Skin epidermis (tissue), 12 donors: ENCODE measurements at regions not wholly inside any gene's neighbourhood (a gene's known extent, or its start where the extent isn't known, plus 50 kb on each side); places are given as distances from the start of the nearest gene placed in this dataset.

Source experiments
- H3K27ac ChIP-seq, 21 experiments: fragments of 200-600 bp; sonication (generic) in 11 of 21; one replicate each; pipeline ENCODE4 v1.5.0; 2020; ENCODE audit warnings: mild to moderate bottlenecking in 3 of 21, inconsistent platforms in 2 of 21, moderate library complexity in 2 of 21
- H3K4me3 ChIP-seq, 7 experiments: fragments of 200-600 bp; sonication (generic) in 2 of 7; one replicate each; pipeline ENCODE4 v1.5.0; 2020; ENCODE audit warnings: inconsistent platforms in 2 of 7, mild to moderate bottlenecking in 2 of 7, moderate library complexity in 1 of 7

DNA sequence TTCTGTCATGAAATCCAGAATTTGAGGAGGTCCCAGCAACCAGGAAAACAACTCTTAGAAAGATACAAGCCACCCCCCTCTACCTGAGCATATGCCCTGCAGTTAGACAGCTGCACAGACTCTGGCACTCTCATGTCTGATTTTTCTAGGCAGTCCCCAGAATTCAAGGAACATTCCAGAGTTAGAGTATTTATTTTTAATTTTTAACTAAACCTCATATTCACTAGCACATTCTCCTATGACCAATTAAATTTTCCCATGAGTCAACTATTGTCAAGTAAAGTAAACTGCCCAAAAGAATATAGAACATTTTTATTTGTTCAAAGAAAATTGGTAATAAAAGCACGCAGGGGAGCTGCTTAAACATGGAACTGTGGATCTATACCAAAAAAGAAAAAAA, 490.5 kb upstream of the SEMA6A start:
- Histone ChIP-seq H3K4me3 (no peak overlapping the region), H3K27ac (no peak overlapping the region)

DNA sequence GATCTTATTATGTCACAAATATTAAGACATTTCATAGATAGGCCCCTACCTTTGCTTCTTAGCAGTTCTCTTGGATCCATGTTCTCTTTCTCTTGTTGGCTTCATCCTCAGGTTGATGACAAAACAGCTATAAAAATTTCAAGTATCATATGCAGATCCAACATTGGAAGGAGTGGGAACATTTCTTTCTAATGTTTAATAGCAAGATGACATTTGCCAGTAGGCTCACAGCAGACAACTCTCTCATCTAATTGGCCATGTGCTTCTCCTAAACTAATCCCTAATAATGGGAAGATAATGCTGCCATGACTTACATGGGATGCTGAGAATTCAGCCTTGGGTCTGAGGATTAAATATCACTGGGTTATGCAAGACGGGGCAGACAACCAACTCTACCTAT, 485.5 kb upstream of the SEMA6A start:
- no peak overlapping the region for H3K4me3 ChIP-seq
- no peak overlapping the region for H3K27ac ChIP-seq

DNA sequence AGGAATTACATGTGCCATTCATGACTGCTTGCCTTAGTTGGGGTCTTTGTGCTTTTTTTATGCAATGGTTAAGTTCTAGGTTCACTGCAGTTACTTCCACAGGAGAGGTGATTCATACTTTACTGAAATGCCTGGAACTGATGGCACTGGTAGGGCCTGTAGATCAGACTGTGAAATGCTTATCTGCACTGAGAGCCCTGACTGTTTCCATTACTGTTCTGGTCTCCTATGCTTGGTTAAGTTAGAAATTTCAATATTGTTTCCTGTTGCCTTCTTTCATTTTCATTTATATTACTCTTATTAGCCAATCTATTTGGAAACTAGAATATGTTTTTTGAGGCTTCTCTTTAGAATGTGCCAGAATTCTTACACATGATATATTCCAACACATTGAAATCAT, 484.1 kb upstream of the SEMA6A start:
- H3K4me3 ChIP-seq, result no peak overlapping the region
- no peak overlapping the region for H3K27ac ChIP-seq

DNA sequence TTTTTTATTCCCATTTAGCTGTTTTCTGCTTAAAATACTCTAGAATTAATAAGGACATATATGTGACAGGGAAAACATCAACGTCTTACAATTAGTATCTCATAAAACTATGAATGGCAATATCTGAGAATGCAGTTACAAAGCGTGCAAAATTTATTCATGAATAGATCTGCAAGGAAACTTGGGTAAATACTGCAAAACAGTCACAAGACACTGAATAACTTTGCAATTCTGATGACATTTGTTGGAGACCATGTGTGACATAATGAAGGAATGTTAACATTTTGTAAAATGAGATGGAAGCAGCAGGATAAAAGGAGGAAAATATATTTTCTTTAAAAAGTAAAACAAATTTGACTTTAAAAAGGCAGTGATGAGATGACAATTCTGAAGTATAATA, 480.9 kb upstream of the SEMA6A start:
- H3K4me3 ChIP-seq, result no peak overlapping the region
- no peak overlapping the region for H3K27ac ChIP-seq

DNA sequence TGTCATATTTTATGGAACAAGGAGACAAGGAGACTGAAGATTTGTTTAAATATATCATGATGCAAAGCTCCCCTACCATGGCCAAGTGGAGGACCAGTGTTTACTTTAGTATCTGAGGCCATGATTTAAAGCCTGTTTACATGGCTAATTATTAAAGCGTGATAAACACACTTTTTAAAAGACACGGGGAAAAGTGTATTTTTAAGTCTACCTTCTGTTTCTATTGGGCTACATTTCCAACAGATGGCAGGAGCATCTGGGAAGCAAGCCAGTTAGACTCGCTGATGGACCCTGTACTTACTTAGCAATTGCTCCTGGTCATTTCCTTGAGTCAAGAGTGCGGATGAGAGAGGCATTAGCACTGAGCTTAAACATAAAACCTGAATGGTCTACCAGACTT, 480.3 kb upstream of the SEMA6A start:
- Histone ChIP-seq H3K4me3 (no peak overlapping the region), H3K27ac (no peak overlapping the region)

DNA sequence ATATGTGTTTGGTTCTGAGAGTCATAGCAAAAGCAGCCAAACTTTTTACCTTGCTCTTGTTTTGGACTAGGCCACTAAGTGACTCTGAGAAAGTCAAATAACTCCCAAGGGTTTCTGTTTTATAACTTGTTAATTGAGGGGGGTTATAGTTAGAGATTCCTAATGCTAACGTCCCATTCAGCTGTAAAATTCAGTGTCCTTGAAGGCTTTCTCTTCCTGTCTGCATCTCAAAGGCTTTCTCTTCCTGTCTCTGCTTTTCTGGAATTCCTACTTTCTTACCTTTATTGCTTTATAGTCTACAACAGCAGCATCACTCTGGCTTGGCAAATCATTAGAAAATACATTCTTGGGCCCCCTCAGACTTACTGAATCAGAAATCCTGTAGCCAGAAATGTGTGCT, 479.5 kb upstream of the SEMA6A start:
- H3K4me3 ChIP-seq, result no peak overlapping the region
- no peak overlapping the region for H3K27ac ChIP-seq

DNA sequence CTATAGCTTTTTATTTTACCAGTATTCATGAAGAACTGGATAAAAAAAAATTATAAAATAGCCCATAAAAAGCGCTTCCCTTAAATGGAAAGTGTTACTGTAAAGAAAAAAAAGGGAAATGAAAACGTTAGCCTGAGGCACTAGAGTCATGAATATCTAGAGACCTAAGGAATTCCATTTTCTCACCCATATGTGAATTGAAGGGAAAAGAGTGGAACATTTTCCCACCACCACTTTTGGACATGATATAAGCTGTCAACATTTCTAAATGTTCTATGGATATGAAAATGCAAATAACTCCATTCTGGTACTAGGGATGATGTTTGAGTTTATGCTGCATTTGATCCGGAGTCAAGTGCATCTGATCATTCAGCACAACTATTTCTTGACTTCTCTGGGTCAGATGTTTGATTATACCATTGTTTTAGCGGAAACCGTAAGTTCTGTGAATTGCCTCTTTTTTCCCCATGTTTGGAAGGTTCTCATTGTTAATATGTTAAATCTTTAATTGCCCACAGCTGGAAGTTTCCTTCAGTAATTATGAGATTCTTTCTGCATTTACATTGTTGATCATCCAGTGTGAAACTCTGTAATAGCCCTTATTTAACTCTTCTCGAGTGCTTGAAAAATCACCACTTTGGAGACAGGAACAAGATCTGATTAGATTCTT, 467.4 kb upstream of the SEMA6A start:
- Histone ChIP-seq H3K4me3 (no peak overlapping the region), H3K27ac (no peak overlapping the region)

DNA sequence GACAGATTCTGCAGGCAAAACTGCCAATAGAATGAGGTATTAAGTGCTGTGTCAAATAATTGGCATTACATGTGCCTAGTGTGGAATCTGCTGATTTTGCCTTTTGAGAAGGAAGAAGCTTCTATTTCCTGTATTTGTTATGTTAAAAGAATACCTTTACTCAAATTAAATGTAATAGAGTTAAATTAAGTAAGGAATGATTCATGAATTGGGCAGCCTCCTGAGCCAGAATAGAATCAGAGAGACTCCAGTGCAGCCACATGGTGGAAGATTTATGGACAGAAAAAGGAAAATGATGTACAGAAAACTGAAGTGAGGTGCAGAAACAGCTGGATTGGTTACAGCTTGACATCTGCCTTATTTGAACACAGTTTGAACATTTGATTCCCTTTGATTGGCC, 464.4 kb upstream of the SEMA6A start:
- Histone ChIP-seq H3K27ac (no peak overlapping the region), H3K4me3 (no peak overlapping the region)

DNA sequence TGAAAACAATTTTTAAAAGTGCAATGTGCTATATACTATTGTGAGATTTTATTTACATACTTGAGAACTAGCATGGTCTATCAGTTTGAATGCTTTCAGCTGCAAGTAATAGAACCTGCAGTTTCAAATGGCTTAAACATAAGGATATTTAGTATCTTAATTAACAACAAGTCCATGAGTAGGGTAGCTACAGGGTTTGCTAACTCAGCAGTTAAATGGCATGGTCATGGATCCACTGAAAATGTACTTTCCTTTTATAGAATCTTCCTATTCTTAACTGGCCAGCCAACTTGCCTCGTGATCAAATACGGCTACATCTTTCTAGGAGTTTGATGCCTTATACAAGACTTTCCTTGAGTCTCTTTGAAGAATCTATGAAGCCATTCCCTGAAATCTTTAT, 452.8 kb upstream of the SEMA6A start:
- Histone ChIP-seq H3K4me3 (no peak overlapping the region), H3K27ac (no peak overlapping the region)

DNA sequence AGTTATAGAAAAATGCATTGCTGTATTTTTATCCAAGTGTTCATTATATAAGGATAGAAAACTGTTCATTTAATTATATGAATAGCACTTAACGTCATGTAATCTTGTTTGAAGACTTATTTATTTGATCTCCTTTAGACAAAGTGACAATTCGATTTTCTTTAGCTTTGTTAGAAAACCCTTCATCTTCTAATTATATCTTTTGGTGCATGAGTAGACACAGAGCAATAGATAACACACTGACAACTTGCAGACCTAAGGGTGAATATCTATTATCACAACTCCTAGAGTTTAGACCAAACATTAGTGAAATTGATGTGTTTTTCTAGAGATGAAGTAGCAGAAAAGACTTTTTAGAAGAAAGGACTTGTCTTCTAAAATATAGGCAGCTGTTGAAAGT, 446.4 kb upstream of the SEMA6A start:
- H3K27ac ChIP-seq, result no peak overlapping the region
- no peak overlapping the region for H3K4me3 ChIP-seq

DNA sequence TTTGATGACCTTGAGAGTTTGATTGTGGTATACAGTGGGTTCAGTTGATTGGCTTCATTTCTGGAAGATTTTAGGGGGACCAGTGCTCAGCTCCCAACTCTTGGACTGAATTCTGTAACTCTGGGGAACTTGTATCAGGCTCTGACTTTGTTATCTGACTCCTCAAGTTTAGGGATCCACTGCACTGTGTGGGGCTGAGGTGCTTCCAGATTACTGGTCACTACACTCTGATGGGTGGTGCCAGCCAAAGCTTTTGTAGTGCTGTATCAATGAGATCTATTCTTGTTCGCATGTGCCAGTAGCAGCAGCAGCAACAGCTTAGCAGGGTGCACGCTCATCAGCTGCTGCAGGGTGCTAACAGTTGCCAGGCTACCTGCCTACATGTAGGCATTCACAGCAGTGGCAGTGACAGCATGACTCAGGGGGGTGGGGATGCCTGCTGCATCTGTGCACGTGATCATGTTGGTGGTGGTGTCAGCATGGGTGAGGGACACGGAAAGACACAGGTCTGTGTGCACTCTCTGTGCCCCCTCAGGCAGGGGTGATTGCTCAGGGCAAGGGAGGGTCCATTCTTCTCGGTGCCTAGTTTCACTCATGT, 438.8 kb upstream of the SEMA6A start:
- H3K27ac ChIP-seq, result no peak overlapping the region
- H3K4me3 ChIP-seq, result no peak overlapping the region

DNA sequence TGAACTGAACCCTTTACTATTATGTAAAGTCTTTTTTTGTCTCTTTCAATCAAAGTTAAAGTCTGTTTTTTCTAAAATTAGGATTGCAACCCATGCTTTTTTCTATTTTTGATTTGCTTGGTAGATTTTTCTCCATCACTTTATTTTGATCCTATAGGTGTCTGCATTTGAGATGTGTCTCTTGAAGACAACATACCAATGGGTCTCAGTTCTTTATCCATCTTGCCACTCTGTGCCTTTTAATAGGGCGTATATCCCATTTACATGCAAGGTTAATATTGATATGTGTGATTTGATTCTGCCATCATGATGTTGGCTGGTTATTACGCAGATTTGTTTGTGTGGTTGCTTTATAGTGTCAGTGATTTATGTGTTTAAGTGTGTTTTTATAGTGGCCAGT, 436.0 kb upstream of the SEMA6A start:
- H3K27ac ChIP-seq, result no peak overlapping the region
- H3K4me3 ChIP-seq, result no peak overlapping the region

DNA sequence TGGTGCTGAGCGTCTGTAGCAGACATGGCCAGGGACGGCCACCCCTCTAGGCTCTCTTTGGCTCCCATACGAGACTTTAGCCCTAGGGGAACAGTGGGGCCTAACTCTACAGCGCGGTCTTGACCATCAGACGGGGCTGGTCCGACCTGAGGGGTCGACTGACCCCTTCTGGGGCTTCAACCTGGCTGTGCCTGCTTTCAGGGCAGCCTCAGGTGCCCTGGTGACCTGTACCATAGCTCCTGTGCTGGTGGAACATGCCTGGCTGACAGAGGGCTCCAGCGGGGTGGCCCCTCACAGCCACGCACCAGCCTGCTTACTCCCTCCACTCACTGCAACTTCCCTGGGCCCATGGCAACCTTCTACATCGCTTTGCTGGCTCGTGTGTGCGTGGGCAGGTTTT, 423.4 kb upstream of the SEMA6A start:
- H3K4me3 ChIP-seq, result no peak overlapping the region
- no peak overlapping the region for H3K27ac ChIP-seq

DNA sequence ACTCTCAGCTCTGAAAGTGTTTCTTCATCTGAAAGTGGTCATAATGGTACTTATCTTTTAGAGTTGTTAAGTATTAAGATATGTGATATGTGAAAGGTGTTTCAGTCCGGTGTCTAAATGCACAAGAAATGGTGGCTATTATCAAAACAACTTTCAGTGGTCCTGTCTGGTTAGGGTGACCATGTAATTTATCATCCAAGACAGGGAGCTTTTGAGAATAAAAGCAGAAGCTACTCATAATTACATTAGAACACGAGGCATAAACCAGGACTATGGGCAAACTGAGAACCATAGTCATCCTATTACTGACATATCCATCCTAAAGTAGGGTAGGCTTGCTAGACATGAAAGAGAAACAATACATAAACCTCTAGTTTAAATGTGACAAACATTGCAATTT, 418.1 kb upstream of the SEMA6A start:
- Histone ChIP-seq H3K27ac (no peak overlapping the region), H3K4me3 (no peak overlapping the region)

DNA sequence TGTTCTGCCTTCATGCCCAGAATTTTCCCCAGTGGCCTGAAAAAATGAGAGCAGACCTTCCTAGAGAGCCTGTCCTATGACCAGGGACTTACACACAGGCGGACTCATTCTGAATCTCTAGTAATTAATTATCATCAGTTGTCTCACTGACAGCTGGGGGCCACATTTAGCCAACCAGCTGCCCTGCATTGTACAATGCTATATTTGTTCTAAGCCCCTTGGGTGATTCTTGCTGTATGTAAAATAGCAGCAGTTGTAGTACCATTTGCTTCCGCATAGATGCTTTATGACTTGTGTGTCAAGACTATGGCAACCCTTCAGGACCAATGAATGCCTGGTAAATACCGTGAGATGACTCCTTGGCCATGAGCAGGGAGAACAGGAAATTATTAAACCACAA, 415.4 kb upstream of the SEMA6A start:
- no peak overlapping the region for H3K27ac ChIP-seq

DNA sequence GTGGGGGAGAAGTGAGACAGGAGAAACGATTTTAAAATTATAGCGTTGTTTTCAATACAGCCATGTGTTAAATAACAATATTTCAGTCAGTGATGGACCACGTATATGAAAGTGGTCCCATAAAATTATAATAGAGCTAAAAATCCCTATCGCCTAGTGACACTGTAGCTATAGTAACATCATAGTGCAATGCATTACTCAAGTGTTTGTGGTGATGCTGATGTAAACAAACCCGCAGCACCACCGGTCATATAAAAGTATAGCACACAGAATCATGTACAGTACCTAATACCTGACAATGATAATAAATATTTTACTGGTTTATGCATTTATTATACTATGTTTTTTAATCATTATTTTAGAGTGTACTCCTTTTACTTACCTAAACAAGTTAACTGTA, 407.4 kb upstream of the SEMA6A start:
- Histone ChIP-seq H3K4me3 (no peak overlapping the region), H3K27ac (no peak overlapping the region)

More for the DNA sequence above, 415.4 kb upstream of the SEMA6A start:
- no peak overlapping the region for H3K4me3 ChIP-seq

DNA sequence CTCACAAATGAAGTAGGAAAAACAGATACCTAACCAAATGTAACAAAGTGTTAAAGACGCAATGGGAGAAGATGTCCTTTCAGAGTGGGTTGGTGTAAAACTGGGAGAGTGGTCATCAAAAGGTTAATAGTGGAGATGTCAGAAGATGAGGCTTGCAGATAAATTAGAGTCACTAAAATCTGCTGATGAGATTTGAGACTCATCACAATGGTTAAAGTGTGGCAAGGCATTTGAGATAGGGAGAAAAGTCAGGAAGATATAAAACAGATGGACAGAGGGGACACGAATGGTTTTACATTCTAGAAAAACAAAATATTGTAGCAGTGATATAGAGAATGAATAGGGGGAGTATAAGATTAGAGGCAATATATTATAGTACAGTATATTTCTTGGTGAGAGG, 406.0 kb upstream of the SEMA6A start:
- no peak overlapping the region for H3K27ac ChIP-seq

DNA sequence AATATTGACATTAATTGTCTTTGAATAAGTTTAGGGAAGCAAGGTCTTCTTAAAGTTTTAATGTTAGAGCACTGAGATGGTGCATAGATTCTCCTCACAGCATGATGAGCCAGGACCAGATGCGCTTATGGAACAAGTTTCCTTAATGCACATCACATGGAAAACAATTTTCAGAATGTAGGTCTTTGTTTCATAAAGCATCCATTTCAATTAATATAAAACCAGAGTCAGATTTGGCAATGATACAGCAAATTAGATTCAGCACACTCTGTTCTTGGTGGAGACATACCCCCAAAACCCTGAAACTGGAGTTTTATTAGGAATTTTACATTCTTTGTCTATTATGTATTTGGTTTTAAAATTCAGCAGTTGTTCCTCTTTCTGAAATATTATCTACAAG, 402.1 kb upstream of the SEMA6A start:
- no peak overlapping the region for H3K4me3 ChIP-seq
- no peak overlapping the region for H3K27ac ChIP-seq

More for the DNA sequence above, 406.0 kb upstream of the SEMA6A start:
- H3K4me3 ChIP-seq, result no peak overlapping the region

DNA sequence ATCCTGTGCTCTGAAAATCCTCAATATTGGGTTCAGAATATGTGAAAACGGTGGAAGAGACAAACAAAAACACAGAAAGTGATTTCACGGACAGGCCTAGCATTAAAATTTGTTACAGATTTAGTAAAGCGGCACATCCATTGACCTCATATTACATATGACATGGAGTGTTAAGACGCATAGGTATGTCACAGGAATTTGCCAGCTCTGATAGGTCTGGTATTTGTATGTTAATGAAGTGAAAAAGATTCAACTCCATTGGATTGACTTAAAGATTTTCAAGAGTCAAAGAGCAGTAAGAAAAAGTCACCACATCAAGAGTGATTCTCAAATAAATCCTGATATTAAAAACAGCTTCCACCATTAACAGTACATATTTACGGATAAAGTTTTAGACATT, 396.5 kb upstream of the SEMA6A start:
- Histone ChIP-seq H3K4me3 (no peak overlapping the region), H3K27ac (no peak overlapping the region)

DNA sequence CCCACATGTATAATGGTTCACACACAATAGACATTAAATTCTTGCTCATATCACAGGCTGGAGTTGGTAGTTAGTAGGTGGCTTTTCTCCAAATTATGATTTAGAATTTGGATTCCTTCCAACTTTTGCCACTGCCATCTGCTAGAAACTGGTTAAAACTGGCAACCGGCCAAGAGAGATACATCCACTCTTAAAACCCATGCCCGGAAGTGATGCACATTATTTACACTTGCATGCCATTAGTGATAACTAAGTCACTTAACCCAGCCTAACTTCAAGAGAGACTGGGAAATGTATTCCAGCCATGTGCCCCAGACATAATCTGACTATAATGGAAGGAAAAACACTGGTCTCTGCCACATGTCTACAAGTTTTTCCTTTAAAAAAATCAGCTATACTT, 395.7 kb upstream of the SEMA6A start:
- H3K27ac ChIP-seq, result no peak overlapping the region
- H3K4me3 ChIP-seq, result no peak overlapping the region

DNA sequence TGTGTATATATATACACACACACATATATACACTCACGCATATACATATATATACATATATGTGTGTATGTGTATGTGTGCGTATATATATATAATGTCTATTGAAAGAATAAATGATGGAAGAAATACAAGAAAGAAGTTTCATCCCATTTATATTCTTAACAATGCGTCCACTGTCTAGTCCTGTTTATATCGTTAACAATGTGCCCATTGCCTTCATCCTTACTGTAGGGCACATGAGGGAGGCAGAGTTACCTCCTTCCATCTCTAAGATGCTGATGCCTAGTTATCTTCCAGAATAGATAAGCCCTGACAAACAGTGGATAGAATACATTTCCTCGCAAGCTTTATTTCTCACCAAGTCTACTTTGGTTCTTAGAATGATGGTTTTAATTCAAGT, 389.8 kb upstream of the SEMA6A start:
- H3K27ac ChIP-seq, result no peak overlapping the region
- no peak overlapping the region for H3K4me3 ChIP-seq

DNA sequence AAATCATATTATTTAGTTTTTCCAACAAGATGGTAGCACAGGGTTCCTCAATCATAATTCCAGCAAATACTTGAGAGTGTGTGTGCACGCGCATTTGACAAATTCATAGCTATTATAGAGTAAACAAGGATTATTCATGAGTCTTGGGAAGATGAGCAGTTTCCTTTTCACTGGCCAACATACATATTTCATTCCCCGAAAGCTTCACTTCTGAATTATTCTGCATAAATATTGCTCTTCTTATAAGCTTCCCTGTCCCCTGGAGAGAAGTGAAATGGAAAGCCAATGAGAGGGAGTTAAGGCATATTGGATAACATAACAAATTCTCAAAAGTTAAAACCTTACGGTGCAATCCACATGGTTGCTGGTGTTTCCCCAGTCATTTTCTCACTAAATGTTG, 386.4 kb upstream of the SEMA6A start:
- Histone ChIP-seq H3K27ac (no peak overlapping the region), H3K4me3 (no peak overlapping the region)
